ENCODE measurements at regions not wholly inside any gene's neighbourhood (a gene's known extent, or its start where the extent isn't known, plus 50 kb on each side); places are given as distances from the start of the nearest gene placed in this dataset.
"Not testable (repeated sequence)": the region's sequence is repeated elsewhere in the genome, so short reads cannot be mapped to it uniquely, and the experiment has no call there.

GRCh38 chr16:88133507-88133843 lies 182.2 kb downstream of the BANP start:
- TF ChIP-seq CTCF (IDR thresholded peaks at IDR 0.05; ENCODE audit: low read depth, low read length) = no peak
- no peak overlapping the region for H3K4me3 ChIP-seq (replicated peaks in 1 of 2; ENCODE audit: low read depth in 2 of 2, low read length in 2 of 2)
- DNase-seq (ENCODE audit: low read depth in 2 of 2) = no peak

GRCh38 chr16:88134172-88134898 lies 183.1 kb downstream of the BANP start:
- not testable (repeated sequence) for DNase-seq (ENCODE audit: low read depth in 2 of 2); H3K4me3 ChIP-seq (replicated peaks in 1 of 2; ENCODE audit: low read depth in 2 of 2, low read length in 2 of 2)

GRCh38 chr16:88134899-88135682 lies 183.9 kb downstream of the BANP start:
- not testable (repeated sequence) for H3K4me3 ChIP-seq (replicated peaks in 1 of 2; ENCODE audit: low read depth in 2 of 2, low read length in 2 of 2); DNase-seq (ENCODE audit: low read depth in 2 of 2)

- H3K4me3 ChIP-seq (replicated peaks in 1 of 2; ENCODE audit: low read depth in 2 of 2, low read length in 2 of 2); DNase-seq (ENCODE audit: low read depth in 2 of 2): not testable (repeated sequence)
These were observed 185.0 kb downstream of the BANP start for GRCh38 chr16:88136211-88136713.

- not testable (repeated sequence) for H3K4me3 ChIP-seq (replicated peaks in 1 of 2; ENCODE audit: low read depth in 2 of 2, low read length in 2 of 2); DNase-seq (ENCODE audit: low read depth in 2 of 2)
These were observed 185.7 kb downstream of the BANP start for GRCh38 chr16:88136939-88137338.

- not testable (repeated sequence) for DNase-seq (ENCODE audit: low read depth in 2 of 2); H3K4me3 ChIP-seq (replicated peaks in 1 of 2; ENCODE audit: low read depth in 2 of 2, low read length in 2 of 2)
These were observed 187.9 kb downstream of the BANP start for GRCh38 chr16:88139141-88139540.

- DNase-seq (ENCODE audit: low read depth in 2 of 2); H3K4me3 ChIP-seq (replicated peaks in 1 of 2; ENCODE audit: low read depth in 2 of 2, low read length in 2 of 2): not testable (repeated sequence)
These were observed 189.0 kb downstream of the BANP start for GRCh38 chr16:88140195-88140594.

GRCh38 chr16:88141580-88141979 lies 190.3 kb downstream of the BANP start:
- no peak for TF ChIP-seq CTCF (IDR thresholded peaks at IDR 0.05; ENCODE audit: low read depth, low read length)
- H3K4me3 ChIP-seq (replicated peaks in 1 of 2; ENCODE audit: low read depth in 2 of 2, low read length in 2 of 2) = no peak overlapping the region
- no peak for DNase-seq (ENCODE audit: low read depth in 2 of 2)

- DNase-seq (ENCODE audit: low read depth in 2 of 2); H3K4me3 ChIP-seq (replicated peaks in 1 of 2; ENCODE audit: low read depth in 2 of 2, low read length in 2 of 2): not testable (repeated sequence)
These were observed 191.1 kb downstream of the BANP start for GRCh38 chr16:88142056-88142935.

- not testable (repeated sequence) for DNase-seq (ENCODE audit: low read depth in 2 of 2); H3K4me3 ChIP-seq (replicated peaks in 1 of 2; ENCODE audit: low read depth in 2 of 2, low read length in 2 of 2)
These were observed 192.1 kb downstream of the BANP start for GRCh38 chr16:88143122-88144027.
